ENCODE measurements at regions not wholly inside any gene's neighbourhood (a gene's known extent, or its start where the extent isn't known, plus 50 kb on each side); places are given as distances from the start of the nearest gene placed in this dataset.
"Not testable (repeated sequence)": the region's sequence is repeated elsewhere in the genome, so short reads cannot be mapped to it uniquely, and the experiment has no call there.

GRCh38 chr2:37767959-37768925 is 96.8 kb upstream of the CDC42EP3 start:
- DNase-seq, result peak; percentile 70 to 74
- intact Hi-C loops (cut with DNase I; ENCODE audit: low total_unique reads), result no loop called here
- Histone ChIP-seq H3K27me3 (no peaks in the 10 kb centered on the region), H3K36me3 (no peaks in the 10 kb centered on the region), H3K4me1 (peaks cover 0 to 51% (median 16%) of the 10 kb centered on the region in 4 donors), H3K27ac (peak overlapping the region; percentile 74 to 85), H3K4me3 (no peak overlapping the region), H3K9me3 (no peaks in the 10 kb centered on the region)
- no peak for TF ChIP-seq CTCF (IDR thresholded peaks at IDR 0.05)

- Histone ChIP-seq H3K4me3 (no peak overlapping the region), H3K4me1 (peaks cover 0 to 54% (median 18%) of the 10 kb centered on the region in 4 donors), H3K27ac (peak overlapping the region; percentile 74 to 85), H3K36me3 (no peaks in the 10 kb centered on the region), H3K27me3 (no peaks in the 10 kb centered on the region), H3K9me3 (no peaks in the 10 kb centered on the region)
- no peak for DNase-seq
- no peak for TF ChIP-seq CTCF (IDR thresholded peaks at IDR 0.05)
- intact Hi-C loops (cut with DNase I; ENCODE audit: low total_unique reads), result no loop called here
These were observed 98.1 kb upstream of the CDC42EP3 start for GRCh38 chr2:37769551-37769950.

- Histone ChIP-seq H3K27ac (peak overlapping the region; percentile 21), H3K27me3 (no peaks in the 10 kb centered on the region), H3K4me1 (peaks cover 0 to 64% (median 29%) of the 10 kb centered on the region in 4 donors), H3K4me3 (no peak overlapping the region), H3K9me3 (no peaks in the 10 kb centered on the region), H3K36me3 (no peaks in the 10 kb centered on the region)
- no peak for TF ChIP-seq CTCF (IDR thresholded peaks at IDR 0.05)
- intact Hi-C loops (cut with DNase I; ENCODE audit: low total_unique reads), result no loop called here
- DNase-seq, result no peak
These were observed 99.4 kb upstream of the CDC42EP3 start for GRCh38 chr2:37770797-37771196.

DNA sequence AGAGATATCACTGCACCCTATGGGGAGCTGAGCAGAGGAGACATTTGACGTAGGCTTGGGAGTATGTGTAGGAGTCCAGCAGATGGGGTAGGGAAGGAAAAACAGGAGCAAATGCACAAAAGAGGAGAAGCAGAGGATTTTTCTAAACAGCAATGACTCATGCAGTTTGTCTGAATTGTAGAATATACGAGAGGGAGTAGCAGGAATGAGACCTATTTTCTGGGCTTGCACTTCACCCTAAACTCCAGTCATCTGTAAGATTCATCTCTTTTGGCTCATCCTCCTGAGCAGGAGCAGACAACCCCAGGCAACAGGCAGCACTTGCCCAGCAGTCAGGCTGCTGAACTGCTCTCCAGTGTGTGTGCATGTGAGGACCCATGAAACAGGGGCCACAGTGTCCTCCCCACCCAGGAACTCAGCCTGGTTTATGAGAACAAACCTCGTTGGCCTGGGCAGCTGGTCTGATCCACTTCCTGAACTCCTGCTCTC is 100.2 kb upstream of the CDC42EP3 start:
- Histone ChIP-seq H3K9me3 (no peaks in the 10 kb centered on the region), H3K27me3 (no peaks in the 10 kb centered on the region), H3K4me1 (peaks cover 0 to 72% (median 38%) of the 10 kb centered on the region in 4 donors), H3K27ac (peak overlapping the region; percentile 21), H3K36me3 (no peaks in the 10 kb centered on the region), H3K4me3 (no peak overlapping the region)
- intact Hi-C loops (cut with DNase I; ENCODE audit: low total_unique reads), result no loop called here
- no peak for DNase-seq
- TF ChIP-seq CTCF (IDR thresholded peaks at IDR 0.05), result no peak

- Histone ChIP-seq H3K4me1 (peaks cover 0 to 67% (median 35%) of the 10 kb centered on the region in 4 donors), H3K27me3 (no peaks in the 10 kb centered on the region), H3K9me3 (no peaks in the 10 kb centered on the region), H3K36me3 (no peaks in the 10 kb centered on the region), H3K27ac (peak overlapping the region; percentile 46 to 80), H3K4me3 (no peak overlapping the region)
- no peak for TF ChIP-seq CTCF (IDR thresholded peaks at IDR 0.05)
- no peak for DNase-seq
- intact Hi-C loops (cut with DNase I; ENCODE audit: low total_unique reads), result no loop called here
These were observed 102.1 kb upstream of the CDC42EP3 start for GRCh38 chr2:37773371-37774130.

DNA sequence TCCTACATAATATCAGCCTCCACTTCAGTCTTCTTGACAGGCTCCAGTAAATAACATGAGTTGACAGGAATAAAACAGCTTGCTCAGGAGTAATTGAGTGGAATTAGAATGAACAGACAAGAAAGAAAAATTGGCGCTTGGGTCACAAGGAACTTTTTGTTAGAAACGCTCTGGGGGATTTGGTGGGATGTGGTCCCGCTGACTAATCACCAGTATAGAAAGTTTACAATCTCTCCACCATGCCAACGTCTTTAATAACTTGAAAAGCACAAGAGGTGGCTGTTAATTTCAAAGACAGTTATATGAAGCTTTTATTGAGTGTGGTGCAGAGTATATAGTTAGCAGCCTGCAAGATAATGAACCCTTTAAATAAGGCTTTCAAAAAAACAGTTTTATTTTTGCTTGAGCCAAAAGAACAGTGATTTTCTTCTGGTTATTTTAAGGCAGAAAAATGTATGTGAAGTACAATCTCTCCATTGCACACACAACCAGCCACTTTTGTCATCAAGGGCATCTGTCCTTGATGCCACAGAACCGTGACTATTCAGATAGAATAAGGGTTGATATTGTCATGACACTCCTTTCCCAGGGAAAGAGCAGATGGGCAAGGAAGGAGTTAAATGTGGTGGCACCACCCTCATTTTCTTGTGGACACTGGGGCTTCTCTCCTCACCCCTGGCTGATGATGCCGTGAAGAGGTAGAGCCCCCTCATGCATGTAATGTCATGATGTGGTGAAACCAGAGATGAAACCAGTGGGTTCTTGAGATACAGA is 102.9 kb upstream of the CDC42EP3 start:
- intact Hi-C loops (cut with DNase I; ENCODE audit: low total_unique reads); H3K9me3 ChIP-seq; DNase-seq; H3K36me3 ChIP-seq; H3K4me3 ChIP-seq; H3K27me3 ChIP-seq: not testable (repeated sequence)
- Histone ChIP-seq H3K4me1 (peaks cover 0 to 59% (median 32%) of the 10 kb centered on the region in 4 donors), H3K27ac (peak overlapping the region; percentile 77 to 80)
